Stimulated activated CD8-positive, alpha-beta memory T cell treated with anti-CD3 and anti-CD28 coated beads, Interleukin-7, amount 100 ng/mL, for 48 hours (primary cell): ENCODE measurements at regions not wholly inside any gene's neighbourhood (a gene's known extent, or its start where the extent isn't known, plus 50 kb on each side); places are given as distances from the start of the nearest gene placed in this dataset.

ENCODE experiments used
- DNase-seq, 2 donors: peaks; one replicate each; pipeline ENCODE4 v3.0.0-alpha.2; 2020; ENCODE audit warnings: low read depth in 1 of 2; ENCODE audit errors: extremely low read depth in 1 of 2

DNA sequence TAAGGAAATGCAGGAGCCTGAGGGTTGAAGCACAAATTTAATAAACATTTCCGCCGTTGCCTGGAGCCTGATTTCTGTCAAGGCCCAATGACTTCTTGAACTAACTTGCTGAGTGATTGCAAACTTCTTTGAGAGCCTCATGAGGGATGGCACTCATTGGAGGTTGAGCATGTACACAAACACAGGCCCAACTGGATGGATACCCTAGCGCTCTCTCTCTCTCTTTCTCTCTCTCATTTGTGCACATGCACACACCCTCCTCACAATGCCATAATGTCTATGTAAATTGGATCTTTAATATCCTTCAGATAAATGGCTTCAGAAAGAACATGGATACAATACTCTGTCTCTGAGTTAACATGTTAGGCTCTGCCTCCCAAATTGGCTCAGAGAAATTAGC is 597.7 kb upstream of the CADM1 start:
- DNase-seq = no peak

DNA sequence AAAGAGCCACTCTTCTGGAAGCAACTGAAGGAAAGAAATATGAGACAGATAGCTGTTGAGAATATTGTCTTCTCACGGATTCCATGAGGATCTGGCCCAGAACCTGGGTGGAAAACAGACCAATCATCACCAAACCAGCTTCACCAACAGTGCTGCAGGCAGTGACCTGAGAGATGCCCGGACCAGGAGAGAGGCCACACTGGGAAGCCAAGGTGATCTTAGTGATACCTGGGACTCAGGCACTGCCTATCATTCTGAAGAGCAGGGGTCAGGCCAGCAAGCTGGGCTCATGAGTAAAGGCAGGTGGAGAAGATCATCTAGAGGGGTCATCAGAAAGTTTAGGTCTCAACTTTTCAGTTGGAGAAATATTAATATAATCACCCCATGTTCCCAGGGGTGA is 595.8 kb upstream of the CADM1 start:
- DNase-seq = no peak

DNA sequence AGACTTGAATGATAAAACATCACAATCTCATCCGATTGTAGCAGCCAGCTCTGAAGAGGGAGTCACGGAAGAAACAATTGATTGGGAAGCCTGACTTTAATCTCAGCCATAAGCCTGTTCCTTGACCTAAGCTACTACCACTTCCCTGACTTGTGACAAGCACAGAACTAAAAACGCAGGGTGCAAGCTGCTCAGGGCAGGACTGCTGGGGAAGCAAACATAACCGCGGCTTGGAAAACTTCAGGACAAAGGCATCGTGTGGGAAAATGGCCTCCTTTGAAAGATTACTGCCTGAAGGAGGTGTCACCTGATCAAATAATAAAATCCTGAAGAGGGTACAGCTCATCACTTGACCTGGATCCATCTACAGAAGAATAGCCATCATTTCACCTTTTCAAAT is 595.3 kb upstream of the CADM1 start:
- no peak for DNase-seq

DNA sequence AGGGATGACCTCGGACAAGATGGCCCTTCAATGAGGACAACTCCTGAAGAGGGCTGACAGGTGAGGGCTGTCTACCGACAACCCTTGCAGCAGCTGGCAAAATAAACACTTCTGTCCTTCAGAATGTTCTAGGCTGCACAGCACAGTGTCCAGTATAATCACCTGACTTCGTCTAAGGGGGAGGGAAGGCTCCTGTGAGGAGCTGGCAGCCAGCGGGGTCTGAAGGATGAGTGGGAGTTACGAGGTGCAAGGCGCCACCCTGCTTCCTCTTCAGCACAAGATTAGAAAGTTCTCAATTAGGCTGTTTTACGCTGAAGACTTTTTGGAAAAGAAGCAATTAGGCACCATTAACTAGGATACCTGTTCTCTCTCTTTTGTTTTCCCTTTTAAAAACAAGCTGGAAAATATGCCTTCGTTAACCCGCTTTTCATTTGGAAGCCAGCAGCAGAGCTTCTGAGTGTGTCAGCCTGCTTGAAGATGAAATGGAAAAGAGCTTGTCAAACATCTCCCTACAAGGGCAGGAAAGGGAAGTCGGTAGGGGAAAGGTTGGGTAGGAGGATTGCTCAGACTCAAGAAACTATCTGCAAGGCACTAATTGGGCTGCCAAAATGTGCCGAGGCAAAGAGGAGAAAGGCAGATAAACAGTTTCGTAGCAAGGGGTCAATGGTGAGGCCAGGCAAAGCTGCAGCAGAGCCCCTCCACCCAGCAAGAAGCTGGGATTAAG is 592.2 kb upstream of the CADM1 start:
- DNase-seq = no peak

DNA sequence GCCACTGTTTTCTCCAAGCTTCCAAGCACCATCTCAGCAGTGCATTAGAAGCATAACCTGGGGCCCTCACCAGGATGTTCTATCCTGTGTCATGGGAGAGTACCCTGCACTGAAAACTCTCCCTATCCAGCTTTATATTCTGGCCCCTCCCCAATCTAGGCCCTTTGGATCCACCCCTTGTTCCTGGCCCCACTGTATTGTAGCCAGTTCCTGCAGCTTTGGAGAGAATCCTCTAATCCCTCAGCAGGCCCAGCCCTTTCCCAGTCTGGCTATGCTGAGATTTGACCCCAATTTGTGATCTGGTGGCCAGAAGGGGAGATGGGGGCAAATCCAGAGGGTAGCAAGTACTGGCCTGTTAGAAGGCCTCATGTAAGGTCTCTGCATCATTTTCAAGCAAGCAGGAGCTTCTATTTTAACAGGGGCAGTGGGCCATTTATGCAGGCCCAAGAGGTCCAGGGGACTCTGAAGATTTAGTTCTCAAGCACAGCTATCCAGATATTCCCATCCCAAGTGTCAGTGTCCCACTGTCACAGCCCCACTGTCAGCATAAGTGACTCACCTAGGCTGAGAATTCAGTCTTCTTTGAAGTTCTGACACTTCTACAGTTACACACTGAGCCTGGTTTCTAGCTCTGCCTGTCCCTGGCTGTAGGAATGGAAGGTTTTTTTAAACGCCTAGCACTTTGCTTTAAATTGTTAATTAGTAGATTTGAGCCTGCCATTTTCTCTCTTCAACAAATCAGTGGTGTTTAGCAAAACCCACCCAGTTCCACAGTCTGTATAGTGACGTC is 589.5 kb upstream of the CADM1 start:
- DNase-seq = no peak

DNA sequence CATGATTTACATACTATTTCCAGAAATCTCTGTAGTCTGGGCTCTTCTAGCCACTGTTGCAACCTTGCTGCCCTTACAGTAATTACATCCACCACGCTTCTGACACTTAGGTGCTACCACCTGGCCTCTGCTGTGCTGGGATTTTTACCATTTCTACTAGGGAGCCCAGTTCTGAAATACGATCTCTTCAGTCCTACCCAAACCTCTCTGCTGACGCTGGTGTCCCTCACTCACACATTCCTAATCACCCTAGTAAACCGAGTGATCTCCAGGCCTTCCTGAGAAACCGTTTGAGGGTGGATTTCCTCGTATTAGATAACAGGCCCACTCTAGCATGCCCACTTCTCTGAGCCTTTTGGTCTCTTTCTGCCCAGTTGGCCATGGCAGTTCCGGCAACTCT is 588.9 kb upstream of the CADM1 start:
- no peak for DNase-seq

DNA sequence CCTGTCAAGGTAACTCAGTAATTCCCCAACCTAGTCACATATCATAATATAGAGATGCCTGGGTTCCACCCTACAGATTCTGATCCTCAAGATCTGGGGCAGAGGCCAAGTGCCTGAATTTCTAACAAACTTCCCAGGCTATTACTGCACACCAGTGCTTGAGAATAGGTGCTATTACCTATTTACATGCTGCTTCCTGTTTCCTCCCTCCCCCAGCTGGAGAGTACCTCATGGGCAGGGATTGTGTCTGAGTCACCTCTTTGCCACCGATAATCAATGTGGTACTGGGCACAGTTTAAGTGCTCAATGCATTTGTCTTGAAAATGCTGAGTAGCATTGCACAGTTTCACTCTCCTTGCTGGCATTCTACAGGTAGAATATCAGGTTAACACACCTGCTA is 582.2 kb upstream of the CADM1 start:
- DNase-seq = no peak

DNA sequence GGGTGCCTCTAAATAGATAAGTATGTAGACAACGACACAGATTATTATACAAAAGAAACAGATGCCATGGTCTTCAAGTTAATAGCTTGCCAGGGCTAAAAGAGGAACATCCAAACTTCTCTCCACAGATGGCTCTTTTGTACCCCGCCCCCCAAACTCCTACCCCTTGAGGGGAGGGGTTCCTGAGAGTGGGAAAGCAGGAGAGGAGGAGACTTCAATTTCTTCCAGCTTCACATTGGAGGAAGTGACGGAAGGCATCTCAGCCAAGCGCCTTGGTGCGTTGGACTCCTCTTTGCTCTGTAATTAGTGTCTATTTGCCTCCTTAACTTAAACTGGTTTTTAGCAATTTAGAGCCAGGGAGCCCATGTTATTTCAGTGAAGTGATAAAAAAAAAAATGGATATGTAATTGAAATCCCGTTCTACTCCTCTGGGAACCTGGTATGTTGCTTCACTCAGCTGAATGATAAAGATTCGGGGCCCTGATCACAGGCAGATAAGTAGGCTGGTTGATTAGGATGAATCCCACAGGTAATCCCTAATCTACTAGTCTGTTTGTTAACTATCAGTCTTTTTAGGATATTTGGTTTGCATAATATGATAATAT is 580.9 kb upstream of the CADM1 start:
- DNase-seq = no peak

DNA sequence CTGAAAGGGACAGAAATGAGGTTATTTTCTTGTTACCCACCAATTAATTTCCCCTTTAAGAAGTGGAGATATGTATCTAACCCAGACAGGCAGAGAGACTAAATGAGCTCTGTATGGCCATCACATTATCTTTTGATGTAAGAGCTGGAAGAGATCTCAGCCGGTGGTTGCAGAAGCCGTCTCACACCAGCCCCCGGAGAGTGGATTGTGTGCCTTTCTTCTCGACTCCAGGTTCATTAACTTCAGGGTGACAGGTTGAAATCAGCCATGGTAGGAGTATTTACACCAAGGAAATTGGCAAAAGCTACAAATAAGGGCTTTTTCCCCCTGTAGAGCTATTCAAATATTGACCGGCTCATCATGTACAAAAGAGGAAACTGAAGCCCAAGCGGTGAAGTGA is 580.3 kb upstream of the CADM1 start:
- DNase-seq = no peak

DNA sequence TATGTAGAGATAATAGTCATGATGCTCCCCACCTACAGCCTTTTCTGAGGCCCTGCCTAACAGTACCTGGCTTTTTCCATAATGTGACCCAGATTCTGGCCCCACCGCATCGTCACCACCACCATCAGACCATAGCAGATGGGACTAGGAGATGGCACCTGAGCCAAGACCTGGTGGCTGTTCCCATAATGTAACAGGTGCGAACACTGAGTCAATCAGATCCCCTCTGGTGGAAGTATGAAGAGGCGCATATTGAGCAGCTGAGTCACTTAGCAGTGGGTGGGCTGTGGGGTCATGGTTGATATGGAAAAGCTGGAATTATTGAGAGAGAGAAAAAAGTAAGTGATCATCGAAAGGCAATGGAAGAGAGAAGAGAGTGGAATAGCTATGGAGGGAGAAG is 578.0 kb upstream of the CADM1 start:
- DNase-seq = no peak

DNA sequence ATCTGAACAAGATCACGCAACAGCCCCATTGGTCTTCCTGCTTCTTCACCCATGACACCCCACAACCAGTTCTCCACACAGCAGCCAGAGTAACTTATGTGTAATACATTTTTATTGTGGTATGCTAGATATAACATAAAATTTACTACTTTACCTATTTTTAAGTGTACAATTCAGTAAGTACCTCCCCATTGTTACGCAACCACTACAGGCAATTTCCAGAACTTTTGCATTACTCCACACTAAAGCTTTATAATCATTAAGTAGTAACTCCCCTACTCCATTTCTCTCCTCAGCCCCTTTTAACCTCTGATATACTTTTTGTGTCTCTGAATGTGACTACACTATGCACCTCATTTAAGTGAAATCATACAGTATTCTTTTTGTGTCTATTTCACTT is 575.4 kb upstream of the CADM1 start:
- no peak for DNase-seq

DNA sequence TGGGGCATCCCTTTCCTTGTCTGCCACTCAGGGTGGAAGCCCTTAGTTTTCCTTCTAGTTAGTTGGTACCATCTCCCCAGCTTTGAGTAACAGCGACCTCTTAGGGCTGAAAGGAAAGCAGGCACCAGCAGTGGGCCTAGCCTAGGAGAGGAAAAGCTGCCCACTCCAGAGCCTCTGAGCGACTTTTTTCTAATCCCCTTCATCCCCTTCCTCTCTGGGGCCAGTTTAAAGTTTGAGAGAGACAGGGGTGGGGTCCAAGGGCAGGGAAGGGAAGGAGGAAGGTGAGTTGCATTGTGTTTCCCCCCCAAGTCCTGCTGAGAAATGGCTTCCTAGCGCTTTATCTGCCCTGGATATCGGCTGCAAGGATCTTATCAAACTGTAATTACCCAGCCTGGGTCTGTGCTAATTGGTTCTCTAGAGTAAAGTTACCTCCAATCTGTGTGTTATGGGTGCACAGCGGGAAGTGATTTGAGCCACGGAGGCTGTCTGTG is 573.9 kb upstream of the CADM1 start:
- DNase-seq = no peak

DNA sequence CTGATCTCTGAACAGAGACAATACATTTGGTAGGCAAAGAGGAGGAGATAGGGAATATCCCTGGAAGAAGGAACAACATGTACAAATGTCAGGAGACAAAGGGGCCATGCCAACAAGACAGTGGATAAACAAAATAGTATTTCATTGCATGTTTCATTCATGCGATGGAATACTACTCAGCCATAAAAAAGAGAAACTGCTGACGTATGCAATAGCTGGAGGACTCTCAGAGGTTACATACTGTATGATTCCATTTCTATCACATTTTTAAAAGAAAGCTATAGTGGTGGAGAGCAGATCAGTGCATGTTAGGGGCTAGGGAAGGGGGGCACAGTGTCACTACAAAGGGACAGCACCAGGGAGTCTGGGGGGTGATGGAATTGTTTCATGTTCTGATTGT is 572.9 kb upstream of the CADM1 start:
- no peak for DNase-seq

DNA sequence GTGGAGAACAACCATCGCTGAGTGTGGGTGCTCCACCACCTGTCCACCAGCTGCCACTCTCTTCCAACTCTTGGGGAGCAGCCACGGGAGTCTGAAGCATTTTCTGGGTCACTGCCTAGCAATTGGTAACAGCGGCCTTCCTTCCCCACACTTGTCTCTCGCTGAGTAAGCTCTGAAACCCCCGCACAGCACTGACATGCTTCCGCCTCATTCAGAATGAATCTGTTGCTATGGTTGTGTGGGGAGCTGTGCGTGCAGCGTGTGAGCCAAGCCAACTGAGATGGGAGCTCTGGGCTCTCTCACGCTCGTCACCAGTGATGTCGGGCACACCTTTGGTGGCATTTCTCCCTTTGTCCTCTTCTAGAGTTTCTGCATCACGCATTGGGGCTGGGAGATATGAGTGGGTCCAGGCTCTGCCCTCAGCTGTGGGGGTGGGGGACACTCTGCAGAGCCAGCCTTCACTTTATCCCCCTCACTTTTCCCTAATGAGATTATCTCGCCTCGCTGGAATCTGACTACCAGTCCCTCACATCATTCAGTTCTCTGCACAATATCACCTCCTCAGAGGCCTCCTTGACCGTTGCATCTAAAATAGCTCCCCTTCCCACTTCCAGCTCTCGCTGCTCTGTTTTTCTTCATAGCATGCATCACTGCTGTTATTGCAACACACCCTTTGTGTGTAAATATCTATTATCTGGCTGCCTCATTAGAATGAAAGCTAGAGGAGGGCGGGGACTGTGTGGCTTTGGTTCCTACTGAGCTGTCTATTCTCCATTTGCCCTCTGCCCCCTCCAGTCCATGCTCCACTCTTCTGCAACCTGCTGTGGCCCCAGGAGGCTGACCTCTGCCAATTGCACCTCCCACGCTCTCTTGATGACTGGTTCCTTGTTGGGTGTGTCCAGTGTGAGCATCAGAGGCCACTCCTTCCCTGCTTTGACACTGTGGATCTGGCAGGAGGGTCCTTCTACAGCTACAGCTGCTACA is 569.9 kb upstream of the CADM1 start:
- DNase-seq = no peak

DNA sequence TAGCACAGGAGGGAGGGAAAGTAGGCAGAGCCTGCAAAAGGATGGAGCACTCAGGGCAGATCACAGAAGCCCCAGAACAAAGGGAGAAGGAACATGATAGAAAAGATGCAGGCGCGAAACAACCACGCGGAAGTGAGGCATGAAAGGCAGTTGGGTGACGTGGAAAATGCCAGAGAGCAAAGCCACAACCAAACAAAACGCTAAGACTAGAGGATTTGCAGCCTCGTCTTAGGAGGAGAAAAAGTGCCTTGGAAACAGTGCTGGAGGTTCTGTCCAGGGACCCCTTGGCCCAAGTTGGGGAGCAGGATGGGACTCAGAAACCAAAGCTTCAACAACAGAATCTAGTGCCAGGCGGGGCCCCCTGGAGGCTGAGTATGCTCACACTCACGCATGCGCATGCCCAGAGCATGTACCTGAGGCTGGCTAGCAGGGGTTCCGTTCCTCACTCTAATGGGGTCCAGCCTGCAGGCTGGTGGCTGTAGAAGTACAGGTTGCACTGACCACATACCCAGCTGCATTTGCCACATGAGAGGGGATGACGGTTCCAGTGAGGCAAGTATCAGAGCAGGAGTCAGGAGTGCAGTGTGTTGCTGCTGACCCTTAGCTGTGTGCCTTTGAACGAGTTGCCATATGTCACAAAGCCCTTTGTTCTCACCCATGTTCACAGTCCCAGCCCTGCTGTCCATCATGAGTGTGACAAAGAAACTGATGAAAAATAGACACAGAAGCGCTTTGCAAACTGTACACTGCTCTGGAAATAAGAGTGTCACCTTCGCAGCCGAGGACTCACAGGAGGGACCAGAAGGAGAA is 568.6 kb upstream of the CADM1 start:
- no peak for DNase-seq

DNA sequence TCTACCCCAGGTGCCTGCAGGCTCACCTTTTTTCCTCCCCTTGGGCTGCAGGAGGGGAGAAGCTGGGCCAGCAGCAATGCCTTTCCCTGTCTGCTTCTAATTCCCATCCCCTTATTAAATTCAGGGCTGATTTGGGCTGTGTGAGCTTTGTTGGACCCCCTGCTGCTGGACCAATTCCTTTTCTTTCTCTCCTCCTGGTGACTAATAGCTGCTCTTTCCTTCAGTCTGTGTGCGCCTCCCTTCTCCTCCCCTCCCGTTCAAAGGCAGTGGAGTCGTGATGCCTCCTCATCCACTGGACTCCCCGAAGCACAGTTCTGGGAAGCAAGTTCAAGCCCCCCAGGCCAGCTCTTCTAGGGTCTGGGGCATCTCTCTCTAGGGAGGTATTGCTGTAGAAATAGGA is 567.9 kb upstream of the CADM1 start:
- DNase-seq = no peak

DNA sequence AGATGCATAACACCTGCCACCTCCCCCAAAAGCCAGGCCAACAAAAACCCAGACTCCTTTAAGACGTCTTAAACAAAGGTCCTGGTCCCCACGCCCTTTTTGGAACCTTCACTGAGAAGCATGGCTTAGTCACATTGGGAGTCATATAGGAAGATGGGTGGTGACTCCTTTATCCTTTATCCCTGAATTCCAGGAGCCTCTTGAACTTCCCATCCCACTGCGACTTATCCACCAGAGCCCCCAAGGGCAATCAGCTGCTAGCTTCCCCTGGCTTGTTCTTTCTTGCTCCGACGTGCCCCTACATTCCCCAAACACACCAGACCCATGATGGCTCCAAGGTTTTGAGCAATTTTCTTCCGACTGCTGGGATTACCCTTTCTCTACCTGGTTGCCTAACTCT is 567.0 kb upstream of the CADM1 start:
- no peak for DNase-seq

DNA sequence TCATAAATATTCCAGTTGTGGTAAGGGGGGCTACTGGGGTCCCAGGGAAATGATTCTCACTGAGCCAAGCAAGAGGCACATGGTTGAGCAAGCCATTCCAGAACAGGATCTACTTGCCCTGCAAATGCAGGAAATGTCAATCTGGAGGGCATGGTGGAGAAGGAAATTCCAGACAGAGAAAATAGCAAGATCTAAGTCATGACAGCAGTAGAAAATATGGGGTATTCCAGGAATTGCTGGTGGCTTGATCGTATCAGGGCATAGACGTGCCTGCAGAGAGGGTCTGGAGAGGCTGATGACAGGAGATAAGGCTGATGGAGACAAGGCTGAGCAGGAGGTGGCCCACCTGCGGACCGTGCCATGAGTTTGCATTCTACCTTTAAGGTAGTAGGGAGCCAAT is 566.3 kb upstream of the CADM1 start:
- DNase-seq = no peak

DNA sequence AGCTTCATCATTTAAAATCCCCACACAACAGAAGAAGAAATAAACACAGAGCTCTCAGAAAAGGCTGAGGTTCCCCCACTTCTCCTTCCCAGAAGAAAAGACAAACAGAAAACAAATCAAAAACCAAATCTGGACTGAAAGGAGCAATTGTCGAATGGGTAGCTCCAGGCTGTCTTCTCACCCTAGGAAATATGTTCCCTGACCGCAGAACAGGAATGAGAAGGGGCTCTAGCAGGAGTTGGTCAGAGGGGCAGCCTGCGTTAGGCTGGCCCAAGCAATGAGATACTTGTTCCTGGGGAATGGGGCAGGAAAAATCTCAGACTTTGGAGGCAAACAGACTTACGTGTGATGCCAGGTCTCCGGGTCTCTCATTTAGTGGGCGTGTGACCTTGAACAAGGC is 562.6 kb upstream of the CADM1 start:
- DNase-seq = no peak

DNA sequence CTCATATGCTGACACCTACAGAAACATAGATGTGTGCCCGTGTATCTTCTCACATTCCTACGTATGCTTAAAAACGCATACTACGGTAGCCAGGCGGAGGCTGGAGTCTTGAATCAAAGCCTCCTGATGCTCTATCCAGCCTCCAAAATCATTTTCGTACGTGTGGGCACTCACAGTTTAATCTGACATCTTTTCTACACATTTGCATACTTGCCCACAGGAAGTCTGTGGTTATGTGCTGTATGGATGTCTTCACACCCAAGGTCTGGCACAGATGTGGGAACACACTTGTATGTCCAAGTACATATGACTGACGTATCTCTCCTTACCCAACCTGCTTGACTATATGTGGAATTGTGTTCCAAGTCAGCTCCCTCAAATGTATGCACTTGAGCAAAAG is 561.8 kb upstream of the CADM1 start:
- no peak for DNase-seq
